Progenitor cell of endocrine pancreas (in vitro differentiated cells): ENCODE measurements at regions not wholly inside any gene's neighbourhood (a gene's known extent, or its start where the extent isn't known, plus 50 kb on each side); places are given as distances from the start of the nearest gene placed in this dataset.

Source experiments
- DNase-seq: peaks from one replicate; pipeline ENCODE4 v3.0.0; 2021; ENCODE audit warnings: low spot score; ENCODE audit not compliant: unreplicated experiment
- H3K27ac Mint-ChIP-seq: 2 replicates; pipeline ENCODE4 v1.8.0; 2021; ENCODE audit warnings: mild to moderate bottlenecking, moderate library complexity, mixed read lengths
- H3K27me3 Mint-ChIP-seq: 2 replicates; pipeline ENCODE4 v1.8.0; 2021; ENCODE audit warnings: mixed read lengths
- H3K36me3 Mint-ChIP-seq: 2 replicates; pipeline ENCODE4 v1.8.0; 2022; ENCODE audit warnings: mixed read lengths; ENCODE audit not compliant: insufficient read depth
- H3K4me1 Mint-ChIP-seq: 2 replicates; pipeline ENCODE4 v1.8.0; 2021; ENCODE audit warnings: low read depth, mixed read lengths
- H3K4me3 Mint-ChIP-seq: 2 replicates; pipeline ENCODE4 v1.8.0; 2021; ENCODE audit warnings: low read depth, mild to moderate bottlenecking, moderate library complexity, mixed read lengths
- H3K9me3 Mint-ChIP-seq: 2 replicates; pipeline ENCODE4 v1.8.0; 2021; ENCODE audit warnings: low read depth, mixed read lengths
- TF ChIP-seq, protein P1 (sequence below): fragments of 200-600 bp; sonication (generic); IDR thresholded peaks from one replicate; pipeline ENCODE4 v1.5.0; 2021; ENCODE audit warnings: antibody characterized with exemption, mild to moderate bottlenecking; ENCODE audit not compliant: unreplicated experiment

DNA sequence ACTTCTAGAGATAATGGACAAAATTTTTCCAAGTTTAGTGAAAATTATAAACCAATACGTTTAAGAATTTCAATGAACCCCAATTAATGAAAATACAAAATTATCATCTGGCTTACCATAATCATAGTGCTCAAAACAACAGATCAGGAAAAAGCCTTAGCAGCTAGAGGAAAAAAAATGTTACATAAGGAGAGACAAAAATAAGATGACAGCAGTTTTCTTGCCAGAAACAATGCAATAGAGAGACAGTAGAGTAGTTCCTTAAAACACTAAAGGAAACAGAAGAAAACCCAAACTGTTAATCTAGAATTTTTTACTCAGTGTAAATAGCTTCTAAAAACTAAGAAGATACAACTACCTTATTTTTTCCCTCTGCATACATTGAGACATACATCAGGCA, 341.7 kb upstream of the CHORDC1 start:
- Mint-ChIP-seq H3K4me1 (no peaks in the 10 kb centered on the region), H3K4me3 (no peak overlapping the region), H3K27me3 (no peaks in the 10 kb centered on the region), H3K27ac (no peak overlapping the region), H3K36me3 (no peaks in the 10 kb centered on the region), H3K9me3 (no peaks in the 10 kb centered on the region)
- DNase-seq, result no peak
- TF ChIP-seq, protein P1, sequence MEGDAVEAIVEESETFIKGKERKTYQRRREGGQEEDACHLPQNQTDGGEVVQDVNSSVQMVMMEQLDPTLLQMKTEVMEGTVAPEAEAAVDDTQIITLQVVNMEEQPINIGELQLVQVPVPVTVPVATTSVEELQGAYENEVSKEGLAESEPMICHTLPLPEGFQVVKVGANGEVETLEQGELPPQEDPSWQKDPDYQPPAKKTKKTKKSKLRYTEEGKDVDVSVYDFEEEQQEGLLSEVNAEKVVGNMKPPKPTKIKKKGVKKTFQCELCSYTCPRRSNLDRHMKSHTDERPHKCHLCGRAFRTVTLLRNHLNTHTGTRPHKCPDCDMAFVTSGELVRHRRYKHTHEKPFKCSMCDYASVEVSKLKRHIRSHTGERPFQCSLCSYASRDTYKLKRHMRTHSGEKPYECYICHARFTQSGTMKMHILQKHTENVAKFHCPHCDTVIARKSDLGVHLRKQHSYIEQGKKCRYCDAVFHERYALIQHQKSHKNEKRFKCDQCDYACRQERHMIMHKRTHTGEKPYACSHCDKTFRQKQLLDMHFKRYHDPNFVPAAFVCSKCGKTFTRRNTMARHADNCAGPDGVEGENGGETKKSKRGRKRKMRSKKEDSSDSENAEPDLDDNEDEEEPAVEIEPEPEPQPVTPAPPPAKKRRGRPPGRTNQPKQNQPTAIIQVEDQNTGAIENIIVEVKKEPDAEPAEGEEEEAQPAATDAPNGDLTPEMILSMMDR, result no peak

DNA sequence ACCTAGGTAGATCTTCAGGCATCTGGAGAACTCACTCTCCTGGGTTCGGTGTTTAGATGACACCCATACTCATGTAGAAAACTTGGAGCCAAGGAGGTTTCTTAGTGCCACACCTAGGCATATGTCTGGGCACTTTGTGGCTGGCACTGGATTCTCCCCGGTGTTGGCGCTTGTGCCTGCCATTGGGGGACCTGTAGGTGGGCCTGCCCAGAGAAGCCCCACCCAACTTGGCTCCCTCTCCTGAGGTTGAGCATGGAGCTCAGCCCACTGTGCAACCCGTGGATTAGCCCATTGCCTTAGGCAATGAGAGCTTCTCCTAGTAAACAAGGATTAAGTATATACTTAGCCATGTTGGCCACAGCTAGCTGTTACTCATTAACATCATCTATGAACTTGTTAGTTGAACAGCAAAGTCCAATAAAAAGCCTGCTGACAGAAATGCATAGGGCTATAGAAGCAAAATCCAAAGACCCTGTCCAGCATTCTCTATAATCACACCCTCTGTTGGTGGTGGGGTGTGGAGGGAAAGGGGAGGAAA, 335.5 kb upstream of the CHORDC1 start:
- H3K4me3 Mint-ChIP-seq, result no peak overlapping the region
- no peaks in the 10 kb centered on the region for H3K36me3 Mint-ChIP-seq
- H3K27me3 Mint-ChIP-seq, result no peaks in the 10 kb centered on the region
- H3K9me3 Mint-ChIP-seq, result no peaks in the 10 kb centered on the region
- no peak overlapping the region for H3K27ac Mint-ChIP-seq
- no peak for DNase-seq
- TF ChIP-seq, protein P1, result no peak
- H3K4me1 Mint-ChIP-seq, result no peaks in the 10 kb centered on the region

DNA sequence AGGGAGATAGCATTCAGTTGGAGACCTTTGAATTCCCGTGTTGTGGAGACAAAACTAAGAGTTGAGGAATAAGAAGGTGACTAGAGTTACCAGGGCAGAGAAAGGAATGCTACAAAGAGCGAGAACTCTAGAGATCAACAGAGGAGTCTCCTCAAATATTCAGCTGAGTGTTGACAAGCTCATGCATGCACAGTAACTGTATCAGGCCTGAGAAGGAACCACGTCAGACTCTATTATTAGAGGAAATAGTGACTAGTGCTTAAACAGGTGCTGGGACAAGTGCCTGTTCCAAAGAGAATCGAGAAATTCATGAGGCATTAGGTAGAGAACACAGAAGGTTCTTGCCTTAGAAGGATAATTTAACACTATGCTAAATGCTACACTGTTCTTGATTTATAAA, 333.8 kb upstream of the CHORDC1 start:
- no peaks in the 10 kb centered on the region for H3K36me3 Mint-ChIP-seq
- TF ChIP-seq, protein P1, result no peak
- no peaks in the 10 kb centered on the region for H3K4me1 Mint-ChIP-seq
- no peak overlapping the region for H3K27ac Mint-ChIP-seq
- no peak for DNase-seq
- H3K4me3 Mint-ChIP-seq, result no peak overlapping the region
- no peaks in the 10 kb centered on the region for H3K9me3 Mint-ChIP-seq
- no peaks in the 10 kb centered on the region for H3K27me3 Mint-ChIP-seq

DNA sequence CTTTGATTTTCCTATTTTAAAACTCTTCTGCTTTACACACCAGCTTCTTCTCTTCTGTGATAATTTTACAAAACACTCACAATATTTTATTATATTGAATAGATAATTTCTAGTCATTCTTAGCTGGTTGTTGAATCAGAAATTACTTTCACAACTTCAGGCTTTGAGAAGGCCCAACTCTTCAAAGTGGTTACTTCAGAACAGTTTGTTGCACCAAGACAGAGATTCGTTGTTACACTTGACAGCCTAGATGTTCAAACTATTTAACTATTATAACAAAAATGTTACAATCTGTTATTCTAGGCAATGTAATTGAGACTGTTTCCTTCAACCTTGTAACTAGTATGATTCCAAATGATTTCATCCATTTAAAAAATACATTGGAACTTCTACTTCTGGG, 333.2 kb upstream of the CHORDC1 start:
- Mint-ChIP-seq H3K27me3 (no peaks in the 10 kb centered on the region), H3K4me1 (no peaks in the 10 kb centered on the region), H3K9me3 (no peaks in the 10 kb centered on the region), H3K27ac (no peak overlapping the region), H3K4me3 (no peak overlapping the region), H3K36me3 (no peaks in the 10 kb centered on the region)
- TF ChIP-seq, protein P1, result no peak
- DNase-seq, result no peak

DNA sequence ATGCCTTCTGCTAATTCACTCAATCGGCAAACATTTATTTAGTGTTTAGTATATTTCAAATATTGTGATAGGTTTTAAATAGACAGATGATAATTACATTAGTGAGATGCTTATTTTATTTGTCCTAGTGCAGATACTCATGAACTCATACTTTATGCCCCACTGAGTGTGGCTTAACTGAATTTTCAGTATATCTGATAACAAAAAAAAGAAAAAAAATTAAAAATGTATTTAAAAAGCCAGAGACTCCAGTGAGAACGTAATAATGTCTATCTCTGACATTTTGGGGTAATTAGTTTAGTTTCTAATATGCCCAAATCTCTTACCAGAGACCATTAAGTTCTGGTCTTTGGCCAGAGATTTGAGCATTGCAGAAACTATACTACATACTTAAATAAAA, 332.6 kb upstream of the CHORDC1 start:
- Mint-ChIP-seq H3K36me3 (no peaks in the 10 kb centered on the region), H3K4me1 (no peaks in the 10 kb centered on the region), H3K27me3 (no peaks in the 10 kb centered on the region), H3K4me3 (no peak overlapping the region), H3K27ac (no peak overlapping the region), H3K9me3 (no peaks in the 10 kb centered on the region)
- no peak for DNase-seq
- TF ChIP-seq, protein P1, result no peak
